ENCODE measurements at regions not wholly inside any gene's neighbourhood (a gene's known extent, or its start where the extent isn't known, plus 50 kb on each side); places are given as distances from the start of the nearest gene placed in this dataset.

- Histone ChIP-seq H3K4me1 (ENCODE audit: control insufficient read depth in 1 of 2, insufficient read depth in 2 of 2, low read length in 2 of 2) (no peaks in the 10 kb centered on the region), H3K36me3 (ENCODE audit: control insufficient read depth in 1 of 2, insufficient read depth in 2 of 2, low read length in 2 of 2) (no peaks in the 10 kb centered on the region), H3K27ac (ENCODE audit: low read length) (no peak overlapping the region), H3K9me3 (ENCODE audit: control insufficient read depth in 1 of 2, low read length in 2 of 2) (peaks cover 3 to 7% of the 10 kb centered on the region in 2 donors), H3K27me3 (ENCODE audit: low read depth, low read length) (no peaks in the 10 kb centered on the region), H3K4me3 (ENCODE audit: low read depth in 1 of 2, low read length in 2 of 2) (no peak overlapping the region)
Observed at GRCh38 chr10:81081887-81082620, 544.4 kb downstream of the SH2D4B start.

GRCh38 chr10:81082621-81083376 lies 545.1 kb downstream of the SH2D4B start:
- H3K27me3 ChIP-seq (ENCODE audit: low read depth, low read length): no peaks in the 10 kb centered on the region

GRCh38 chr10:81093056-81093455 lies 555.4 kb downstream of the SH2D4B start:
- Histone ChIP-seq H3K36me3 (ENCODE audit: control insufficient read depth in 1 of 2, insufficient read depth in 2 of 2, low read length in 2 of 2) (no peaks in the 10 kb centered on the region), H3K9me3 (ENCODE audit: control insufficient read depth in 1 of 2, low read length in 2 of 2) (peaks cover 0 to 2% of the 10 kb centered on the region in 2 donors), H3K27ac (ENCODE audit: low read length) (no peak overlapping the region), H3K4me1 (ENCODE audit: control insufficient read depth in 1 of 2, insufficient read depth in 2 of 2, low read length in 2 of 2) (no peaks in the 10 kb centered on the region), H3K27me3 (ENCODE audit: low read depth, low read length) (no peaks in the 10 kb centered on the region), H3K4me3 (ENCODE audit: low read depth in 1 of 2, low read length in 2 of 2) (no peak overlapping the region)

More at GRCh38 chr10:81082621-81083376, 545.1 kb downstream of the SH2D4B start:
- Histone ChIP-seq H3K4me1 (ENCODE audit: control insufficient read depth in 1 of 2, insufficient read depth in 2 of 2, low read length in 2 of 2) (no peaks in the 10 kb centered on the region), H3K36me3 (ENCODE audit: control insufficient read depth in 1 of 2, insufficient read depth in 2 of 2, low read length in 2 of 2) (no peaks in the 10 kb centered on the region), H3K4me3 (ENCODE audit: low read depth in 1 of 2, low read length in 2 of 2) (no peak overlapping the region), H3K27ac (ENCODE audit: low read length) (no peak overlapping the region), H3K9me3 (ENCODE audit: control insufficient read depth in 1 of 2, low read length in 2 of 2) (peaks cover 3 to 7% of the 10 kb centered on the region in 2 donors)

- Histone ChIP-seq H3K9me3 (ENCODE audit: control insufficient read depth in 1 of 2, low read length in 2 of 2) (no peaks in the 10 kb centered on the region), H3K27ac (ENCODE audit: low read length) (no peak overlapping the region), H3K36me3 (ENCODE audit: control insufficient read depth in 1 of 2, insufficient read depth in 2 of 2, low read length in 2 of 2) (no peaks in the 10 kb centered on the region), H3K4me3 (ENCODE audit: low read depth in 1 of 2, low read length in 2 of 2) (no peak overlapping the region), H3K27me3 (ENCODE audit: low read depth, low read length) (no peaks in the 10 kb centered on the region), H3K4me1 (ENCODE audit: control insufficient read depth in 1 of 2, insufficient read depth in 2 of 2, low read length in 2 of 2) (no peaks in the 10 kb centered on the region)
Observed at GRCh38 chr10:81095238-81095637, 557.5 kb downstream of the SH2D4B start.

- Histone ChIP-seq H3K4me1 (ENCODE audit: control insufficient read depth in 1 of 2, insufficient read depth in 2 of 2, low read length in 2 of 2) (no peaks in the 10 kb centered on the region), H3K36me3 (ENCODE audit: control insufficient read depth in 1 of 2, insufficient read depth in 2 of 2, low read length in 2 of 2) (no peaks in the 10 kb centered on the region), H3K27me3 (ENCODE audit: low read depth, low read length) (no peaks in the 10 kb centered on the region), H3K4me3 (ENCODE audit: low read depth in 1 of 2, low read length in 2 of 2) (no peak overlapping the region), H3K27ac (ENCODE audit: low read length) (no peak overlapping the region), H3K9me3 (ENCODE audit: control insufficient read depth in 1 of 2, low read length in 2 of 2) (no peaks in the 10 kb centered on the region)
Observed at GRCh38 chr10:81096558-81096957, 558.9 kb downstream of the SH2D4B start.

GRCh38 chr10:81101062-81101461 lies 563.4 kb downstream of the SH2D4B start:
- no peaks in the 10 kb centered on the region for H3K9me3 ChIP-seq (ENCODE audit: control insufficient read depth in 1 of 2, low read length in 2 of 2)
- no peaks in the 10 kb centered on the region for H3K4me1 ChIP-seq (ENCODE audit: control insufficient read depth in 1 of 2, insufficient read depth in 2 of 2, low read length in 2 of 2)
- no peak overlapping the region for H3K4me3 ChIP-seq (ENCODE audit: low read depth in 1 of 2, low read length in 2 of 2)
- no peak overlapping the region for H3K27ac ChIP-seq (ENCODE audit: low read length)
- H3K27me3 ChIP-seq (ENCODE audit: low read depth, low read length): no peaks in the 10 kb centered on the region
- H3K36me3 ChIP-seq (ENCODE audit: control insufficient read depth in 1 of 2, insufficient read depth in 2 of 2, low read length in 2 of 2): no peaks in the 10 kb centered on the region

GRCh38 chr10:81104494-81104893 lies 566.8 kb downstream of the SH2D4B start:
- Histone ChIP-seq H3K27me3 (ENCODE audit: low read depth, low read length) (no peaks in the 10 kb centered on the region), H3K9me3 (ENCODE audit: control insufficient read depth in 1 of 2, low read length in 2 of 2) (no peaks in the 10 kb centered on the region), H3K4me1 (ENCODE audit: control insufficient read depth in 1 of 2, insufficient read depth in 2 of 2, low read length in 2 of 2) (no peaks in the 10 kb centered on the region), H3K27ac (ENCODE audit: low read length) (no peak overlapping the region), H3K36me3 (ENCODE audit: control insufficient read depth in 1 of 2, insufficient read depth in 2 of 2, low read length in 2 of 2) (no peaks in the 10 kb centered on the region), H3K4me3 (ENCODE audit: low read depth in 1 of 2, low read length in 2 of 2) (no peak overlapping the region)

- Histone ChIP-seq H3K9me3 (ENCODE audit: control insufficient read depth in 1 of 2, low read length in 2 of 2) (no peaks in the 10 kb centered on the region), H3K4me1 (ENCODE audit: control insufficient read depth in 1 of 2, insufficient read depth in 2 of 2, low read length in 2 of 2) (no peaks in the 10 kb centered on the region), H3K27me3 (ENCODE audit: low read depth, low read length) (no peaks in the 10 kb centered on the region), H3K27ac (ENCODE audit: low read length) (no peak overlapping the region), H3K36me3 (ENCODE audit: control insufficient read depth in 1 of 2, insufficient read depth in 2 of 2, low read length in 2 of 2) (no peaks in the 10 kb centered on the region), H3K4me3 (ENCODE audit: low read depth in 1 of 2, low read length in 2 of 2) (no peak overlapping the region)
Observed at GRCh38 chr10:81108516-81109199, 571.0 kb downstream of the SH2D4B start.

GRCh38 chr10:81109200-81109752 lies 571.6 kb downstream of the SH2D4B start:
- no peaks in the 10 kb centered on the region for H3K4me1 ChIP-seq (ENCODE audit: control insufficient read depth in 1 of 2, insufficient read depth in 2 of 2, low read length in 2 of 2)
- H3K9me3 ChIP-seq (ENCODE audit: control insufficient read depth in 1 of 2, low read length in 2 of 2): no peaks in the 10 kb centered on the region
- no peak overlapping the region for H3K4me3 ChIP-seq (ENCODE audit: low read depth in 1 of 2, low read length in 2 of 2)
- H3K36me3 ChIP-seq (ENCODE audit: control insufficient read depth in 1 of 2, insufficient read depth in 2 of 2, low read length in 2 of 2): no peaks in the 10 kb centered on the region
- no peaks in the 10 kb centered on the region for H3K27me3 ChIP-seq (ENCODE audit: low read depth, low read length)
- no peak overlapping the region for H3K27ac ChIP-seq (ENCODE audit: low read length)

GRCh38 chr10:81116201-81116600 lies 578.5 kb downstream of the SH2D4B start:
- Histone ChIP-seq H3K27me3 (ENCODE audit: low read depth, low read length) (no peaks in the 10 kb centered on the region), H3K4me1 (ENCODE audit: control insufficient read depth in 1 of 2, insufficient read depth in 2 of 2, low read length in 2 of 2) (no peaks in the 10 kb centered on the region), H3K27ac (ENCODE audit: low read length) (no peak overlapping the region)

GRCh38 chr10:81116990-81117389 lies 579.3 kb downstream of the SH2D4B start:
- no peaks in the 10 kb centered on the region for H3K9me3 ChIP-seq (ENCODE audit: control insufficient read depth in 1 of 2, low read length in 2 of 2)
- H3K4me3 ChIP-seq (ENCODE audit: low read depth in 1 of 2, low read length in 2 of 2): no peak overlapping the region
- H3K27ac ChIP-seq (ENCODE audit: low read length): no peak overlapping the region
- no peaks in the 10 kb centered on the region for H3K36me3 ChIP-seq (ENCODE audit: control insufficient read depth in 1 of 2, insufficient read depth in 2 of 2, low read length in 2 of 2)
- no peaks in the 10 kb centered on the region for H3K27me3 ChIP-seq (ENCODE audit: low read depth, low read length)
- H3K4me1 ChIP-seq (ENCODE audit: control insufficient read depth in 1 of 2, insufficient read depth in 2 of 2, low read length in 2 of 2): no peaks in the 10 kb centered on the region

More at GRCh38 chr10:81116201-81116600, 578.5 kb downstream of the SH2D4B start:
- H3K36me3 ChIP-seq (ENCODE audit: control insufficient read depth in 1 of 2, insufficient read depth in 2 of 2, low read length in 2 of 2): no peaks in the 10 kb centered on the region
- H3K9me3 ChIP-seq (ENCODE audit: control insufficient read depth in 1 of 2, low read length in 2 of 2): no peaks in the 10 kb centered on the region
- H3K4me3 ChIP-seq (ENCODE audit: low read depth in 1 of 2, low read length in 2 of 2): no peak overlapping the region

All from muscle layer of duodenum (tissue), 2 donors.